Panc1 (cell line): ENCODE measurements at regions not wholly inside any gene's neighbourhood (a gene's known extent, or its start where the extent isn't known, plus 50 kb on each side); places are given as distances from the start of the nearest gene placed in this dataset.

Experiments used
- ATAC-seq: fragments of 200-7000 bp; cut with Tn5 transposase; 2 replicates; pipeline ENCODE4 v1.9.1; 2020; ENCODE audit warnings: mild to moderate bottlenecking, moderate library complexity
- BruUV-seq: library from RNA; stranded (reverse); fragments of 400-500 nt; replicated peaks from 2 replicates; lab custom pipeline; 2021; lab: Mats Ljungman, UMichigan
- CTCF ChIA-PET: fragments of 300-600 bp; sonication (Branson Sonifier 250); formaldehyde crosslinking; loops from one replicate; lab custom pipeline; 2022; ENCODE audit warnings: antibody characterized with exemption; lab: Charles Lee
- POLR2A ChIA-PET: fragments of 300-600 bp; sonication (Branson Sonifier 250); formaldehyde crosslinking; loops from one replicate; lab custom pipeline; 2022; ENCODE audit warnings: antibody characterized with exemption; lab: Charles Lee
- DNase-seq: peaks from one replicate; pipeline ENCODE4 v3.0.0-alpha.2; 2010; ENCODE audit warnings: low read depth, low spot score
- H3K27ac ChIP-seq: 2 replicates; pipeline ENCODE4 v1.5.1; 2011; ENCODE audit warnings: mild to moderate bottlenecking, low read length, inconsistent platforms
- H3K27me3 ChIP-seq: fragments of 200-500 bp; sonication (Bioruptor generic); 2 replicates; pipeline ENCODE4 v1.6.0; 2014; ENCODE audit warnings: low read length, inconsistent platforms; ENCODE audit not compliant: control insufficient read depth, insufficient read depth
- H3K36me3 ChIP-seq: fragments of 200-500 bp; sonication (Bioruptor generic); 2 replicates; pipeline ENCODE4 v1.5.1; 2014; ENCODE audit warnings: inconsistent platforms, mild to moderate bottlenecking, low read length, moderate library complexity; ENCODE audit not compliant: control insufficient read depth, insufficient read depth
- H3K4me1 ChIP-seq: 2 replicates; pipeline ENCODE4 v1.5.1; 2011; ENCODE audit warnings: inconsistent platforms, mild to moderate bottlenecking, low read length, moderate library complexity; ENCODE audit not compliant: control insufficient read depth, insufficient read depth
- H3K4me3 ChIP-seq, 2 experiments: 2 replicates each; pipeline ENCODE4 v1.5.1; 2011 to 2012; ENCODE audit warnings: low read depth in 2 of 2, low read length in 2 of 2, mild to moderate bottlenecking in 2 of 2, inconsistent platforms in 1 of 2, moderate library complexity in 1 of 2
- H3K9me3 ChIP-seq: fragments of 200-500 bp; sonication (Bioruptor generic); 2 replicates; pipeline ENCODE4 v1.5.1; 2014; ENCODE audit warnings: low read depth, mild to moderate bottlenecking, inconsistent platforms, low read length, moderate library complexity; ENCODE audit not compliant: control insufficient read depth, insufficient read depth
- POLR2AphosphoS5 ChIP-seq: IDR thresholded peaks from 2 replicates; pipeline ENCODE4 v1.6.1; 2012; ENCODE audit warnings: mild to moderate bottlenecking, low read depth, low read length, moderate library complexity
- SIN3A ChIP-seq: IDR thresholded peaks from 2 replicates; pipeline ENCODE4 v1.6.1; 2012; ENCODE audit warnings: low read depth, mild to moderate bottlenecking, low read length, moderate library complexity, borderline replicate concordance; ENCODE audit not compliant: insufficient read depth
- TCF7L2 ChIP-seq: IDR thresholded peaks from 2 replicates; pipeline ENCODE4 v1.6.1; 2011; ENCODE audit warnings: mild to moderate bottlenecking, low read depth, low read length, inconsistent platforms
- in situ Hi-C: cut with HindIII; loops from 2 replicates; pipeline ENCODE4 v1.10.0; 2016; ENCODE audit warnings: low sequenced_read_pairs, low pct_unique_long_range_greater_than_20kb
- intact Hi-C: fragments of 100-400 bp; cut with micrococcal nuclease; formaldehyde crosslinking; loops from one replicate; pipeline ENCODE4 v1.10.0; 2022; ENCODE audit not compliant: unreplicated experiment
- TF ChIP-seq, protein P1 (sequence below): fragments of 450-650 bp; IDR thresholded peaks from 2 replicates; pipeline ENCODE4 v1.5.1; 2017; ENCODE audit warnings: mild to moderate bottlenecking
- TF ChIP-seq, protein P2 (sequence below), 2 experiments: IDR thresholded peaks; 2 replicates each; pipeline ENCODE4 v1.6.1; 2011 to 2012; ENCODE audit warnings: low read depth in 2 of 2, control low read depth in 1 of 2, low read length in 1 of 2, mild to moderate bottlenecking in 1 of 2, moderate library complexity in 1 of 2; ENCODE audit not compliant: insufficient read depth in 1 of 2

DNA sequence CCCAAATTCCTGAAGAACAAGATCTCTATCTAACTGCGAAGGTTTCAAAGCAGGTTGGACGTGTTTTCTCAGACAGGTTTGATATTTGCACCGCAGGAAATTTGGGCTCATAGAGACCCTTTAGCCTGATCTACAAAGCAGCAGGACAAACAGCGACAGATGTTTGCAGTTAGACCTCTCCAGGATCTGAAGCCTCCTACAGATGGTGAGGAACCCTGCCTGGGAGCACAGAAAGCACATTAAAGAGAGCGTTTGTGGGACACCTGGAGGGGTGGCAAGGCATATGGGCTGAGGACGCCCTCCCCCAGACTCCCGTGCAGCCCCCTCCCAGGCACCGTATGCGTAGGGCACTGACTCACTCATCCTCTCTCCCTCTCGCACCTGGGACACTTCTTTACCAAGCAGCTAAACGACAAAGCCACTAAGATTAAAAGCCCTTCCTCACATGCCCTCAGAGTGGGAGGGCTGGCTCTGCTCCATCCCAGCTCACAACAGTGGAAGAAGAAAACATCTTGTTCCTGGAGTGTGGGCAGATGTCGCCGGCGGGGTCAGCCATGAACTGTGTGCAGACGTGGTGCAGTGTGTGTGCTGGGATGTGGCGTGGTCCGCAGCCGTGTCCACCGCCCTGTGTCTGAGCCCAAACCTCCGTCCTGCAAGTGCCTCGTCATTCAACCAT, 249.7 kb upstream of the AFDN start:
- intact Hi-C loops (no loop called here), in situ Hi-C loops (no loop called here)
- ChIA-PET POLR2A (no interaction called here), CTCF (no interaction called here)
- no peaks in the 10 kb centered on the region for H3K4me1 ChIP-seq
- DNase-seq (no peak), ATAC-seq (no peak)
- H3K36me3 ChIP-seq: no peaks in the 10 kb centered on the region
- BruUV-seq: no TSS peak
- no peaks in the 10 kb centered on the region for H3K9me3 ChIP-seq
- no peak for TF ChIP-seq SIN3A
- TF ChIP-seq, protein P1, sequence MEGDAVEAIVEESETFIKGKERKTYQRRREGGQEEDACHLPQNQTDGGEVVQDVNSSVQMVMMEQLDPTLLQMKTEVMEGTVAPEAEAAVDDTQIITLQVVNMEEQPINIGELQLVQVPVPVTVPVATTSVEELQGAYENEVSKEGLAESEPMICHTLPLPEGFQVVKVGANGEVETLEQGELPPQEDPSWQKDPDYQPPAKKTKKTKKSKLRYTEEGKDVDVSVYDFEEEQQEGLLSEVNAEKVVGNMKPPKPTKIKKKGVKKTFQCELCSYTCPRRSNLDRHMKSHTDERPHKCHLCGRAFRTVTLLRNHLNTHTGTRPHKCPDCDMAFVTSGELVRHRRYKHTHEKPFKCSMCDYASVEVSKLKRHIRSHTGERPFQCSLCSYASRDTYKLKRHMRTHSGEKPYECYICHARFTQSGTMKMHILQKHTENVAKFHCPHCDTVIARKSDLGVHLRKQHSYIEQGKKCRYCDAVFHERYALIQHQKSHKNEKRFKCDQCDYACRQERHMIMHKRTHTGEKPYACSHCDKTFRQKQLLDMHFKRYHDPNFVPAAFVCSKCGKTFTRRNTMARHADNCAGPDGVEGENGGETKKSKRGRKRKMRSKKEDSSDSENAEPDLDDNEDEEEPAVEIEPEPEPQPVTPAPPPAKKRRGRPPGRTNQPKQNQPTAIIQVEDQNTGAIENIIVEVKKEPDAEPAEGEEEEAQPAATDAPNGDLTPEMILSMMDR: no peak
- TF ChIP-seq, protein P2, sequence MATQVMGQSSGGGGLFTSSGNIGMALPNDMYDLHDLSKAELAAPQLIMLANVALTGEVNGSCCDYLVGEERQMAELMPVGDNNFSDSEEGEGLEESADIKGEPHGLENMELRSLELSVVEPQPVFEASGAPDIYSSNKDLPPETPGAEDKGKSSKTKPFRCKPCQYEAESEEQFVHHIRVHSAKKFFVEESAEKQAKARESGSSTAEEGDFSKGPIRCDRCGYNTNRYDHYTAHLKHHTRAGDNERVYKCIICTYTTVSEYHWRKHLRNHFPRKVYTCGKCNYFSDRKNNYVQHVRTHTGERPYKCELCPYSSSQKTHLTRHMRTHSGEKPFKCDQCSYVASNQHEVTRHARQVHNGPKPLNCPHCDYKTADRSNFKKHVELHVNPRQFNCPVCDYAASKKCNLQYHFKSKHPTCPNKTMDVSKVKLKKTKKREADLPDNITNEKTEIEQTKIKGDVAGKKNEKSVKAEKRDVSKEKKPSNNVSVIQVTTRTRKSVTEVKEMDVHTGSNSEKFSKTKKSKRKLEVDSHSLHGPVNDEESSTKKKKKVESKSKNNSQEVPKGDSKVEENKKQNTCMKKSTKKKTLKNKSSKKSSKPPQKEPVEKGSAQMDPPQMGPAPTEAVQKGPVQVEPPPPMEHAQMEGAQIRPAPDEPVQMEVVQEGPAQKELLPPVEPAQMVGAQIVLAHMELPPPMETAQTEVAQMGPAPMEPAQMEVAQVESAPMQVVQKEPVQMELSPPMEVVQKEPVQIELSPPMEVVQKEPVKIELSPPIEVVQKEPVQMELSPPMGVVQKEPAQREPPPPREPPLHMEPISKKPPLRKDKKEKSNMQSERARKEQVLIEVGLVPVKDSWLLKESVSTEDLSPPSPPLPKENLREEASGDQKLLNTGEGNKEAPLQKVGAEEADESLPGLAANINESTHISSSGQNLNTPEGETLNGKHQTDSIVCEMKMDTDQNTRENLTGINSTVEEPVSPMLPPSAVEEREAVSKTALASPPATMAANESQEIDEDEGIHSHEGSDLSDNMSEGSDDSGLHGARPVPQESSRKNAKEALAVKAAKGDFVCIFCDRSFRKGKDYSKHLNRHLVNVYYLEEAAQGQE (IDR thresholded peaks at IDR 0.05; ENCODE audit: insufficient read depth in 1 of 2, low read depth in 2 of 2, low read length in 1 of 2): no peak
- TF ChIP-seq POLR2AphosphoS5: no peak
- TF ChIP-seq TCF7L2: no peak
- H3K27ac ChIP-seq: no peak overlapping the region
- H3K27me3 ChIP-seq: no peaks in the 10 kb centered on the region
- H3K4me3 ChIP-seq: no peak overlapping the region

DNA sequence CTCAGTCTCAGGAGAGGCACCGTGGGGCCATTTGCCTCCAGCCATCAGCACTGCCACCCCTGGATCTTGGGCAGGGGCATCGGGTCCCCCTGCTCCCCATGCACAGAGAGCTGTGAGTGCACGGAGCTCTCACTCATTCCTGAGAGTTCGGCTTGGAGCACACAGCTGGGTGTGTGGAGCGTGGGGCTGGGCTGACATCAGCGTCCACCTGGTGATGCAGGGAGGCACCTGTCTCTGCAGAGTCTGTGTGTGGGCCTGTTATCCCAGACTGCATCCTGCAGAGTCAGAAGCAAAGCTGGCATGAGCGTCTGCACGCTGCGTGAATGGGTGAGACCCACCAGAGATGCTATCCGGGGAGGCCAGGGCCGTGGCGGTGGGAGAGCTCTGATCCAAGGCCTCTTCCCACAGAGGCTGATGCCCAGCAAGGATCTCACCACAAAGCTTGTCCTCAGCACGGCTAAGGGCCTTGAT, 248.8 kb upstream of the AFDN start:
- in situ Hi-C loops (no loop called here), intact Hi-C loops (no loop called here)
- BruUV-seq: no TSS peak
- DNase-seq (no peak), ATAC-seq (0 out of 2 replicates have a peak, but pooled peaks have one; percentile 11)
- no peaks in the 10 kb centered on the region for H3K9me3 ChIP-seq
- H3K27ac ChIP-seq: no peak overlapping the region
- ChIA-PET CTCF (no interaction called here), POLR2A (no interaction called here)
- TF ChIP-seq SIN3A (no peak), POLR2AphosphoS5 (no peak), TCF7L2 (no peak)
- TF ChIP-seq, protein P1: no peak
- TF ChIP-seq, protein P2 (IDR thresholded peaks at IDR 0.05; ENCODE audit: insufficient read depth in 1 of 2, low read depth in 2 of 2, low read length in 1 of 2): no peak
- no peaks in the 10 kb centered on the region for H3K4me1 ChIP-seq
- H3K36me3 ChIP-seq: no peaks in the 10 kb centered on the region
- no peak overlapping the region for H3K4me3 ChIP-seq
- no peaks in the 10 kb centered on the region for H3K27me3 ChIP-seq
